ENCODE measurements at regions not wholly inside any gene's neighbourhood (a gene's known extent, or its start where the extent isn't known, plus 50 kb on each side); places are given as distances from the start of the nearest gene placed in this dataset.

- TF ChIP-seq CTCF (IDR thresholded peaks at IDR 0.05; ENCODE audit: insufficient read depth, low read length, severe bottlenecking): no peak
- DNase-seq (ENCODE audit: low read depth): no peak
- FAIRE-seq: no peak
- Histone ChIP-seq H3K27me3 (ENCODE audit: control insufficient read depth, insufficient read depth, low read length) (no peaks in the 10 kb centered on the region), H3K36me3 (ENCODE audit: control insufficient read depth, insufficient read depth, low read length) (no peaks in the 10 kb centered on the region), H3K4me3 (ENCODE audit: low read depth, low read length) (no peak overlapping the region)
These were observed 210.4 kb upstream of the SYT10 start for GRCh38 chr12:33649992-33650391.

- H3K36me3 ChIP-seq (ENCODE audit: control insufficient read depth, insufficient read depth, low read length): no peaks in the 10 kb centered on the region
- no peak for TF ChIP-seq CTCF (IDR thresholded peaks at IDR 0.05; ENCODE audit: insufficient read depth, low read length, severe bottlenecking)
- no peak for DNase-seq (ENCODE audit: low read depth)
- no peak for FAIRE-seq
- H3K27me3 ChIP-seq (ENCODE audit: control insufficient read depth, insufficient read depth, low read length): no peaks in the 10 kb centered on the region
- no peak overlapping the region for H3K4me3 ChIP-seq (ENCODE audit: low read depth, low read length)
These were observed 211.2 kb upstream of the SYT10 start for GRCh38 chr12:33650832-33651231.

GRCh38 chr12:33653362-33653761 lies 213.7 kb upstream of the SYT10 start:
- Histone ChIP-seq H3K4me3 (ENCODE audit: low read depth, low read length) (no peak overlapping the region), H3K27me3 (ENCODE audit: control insufficient read depth, insufficient read depth, low read length) (no peaks in the 10 kb centered on the region), H3K36me3 (ENCODE audit: control insufficient read depth, insufficient read depth, low read length) (no peaks in the 10 kb centered on the region)
- DNase-seq (ENCODE audit: low read depth): no peak
- FAIRE-seq: no peak
- TF ChIP-seq CTCF (IDR thresholded peaks at IDR 0.05; ENCODE audit: insufficient read depth, low read length, severe bottlenecking): no peak

- no peaks in the 10 kb centered on the region for H3K27me3 ChIP-seq (ENCODE audit: control insufficient read depth, insufficient read depth, low read length)
- no peak for FAIRE-seq
These were observed 214.7 kb upstream of the SYT10 start for GRCh38 chr12:33654313-33654712.

GRCh38 chr12:33663000-33663654 lies 223.5 kb upstream of the SYT10 start:
- Histone ChIP-seq H3K36me3 (ENCODE audit: control insufficient read depth, insufficient read depth, low read length) (no peaks in the 10 kb centered on the region), H3K27me3 (ENCODE audit: control insufficient read depth, insufficient read depth, low read length) (no peaks in the 10 kb centered on the region), H3K4me3 (ENCODE audit: low read depth, low read length) (no peak overlapping the region)
- no peak for TF ChIP-seq CTCF (IDR thresholded peaks at IDR 0.05; ENCODE audit: insufficient read depth, low read length, severe bottlenecking)
- FAIRE-seq (no peak), DNase-seq (ENCODE audit: low read depth) (no peak)

More at GRCh38 chr12:33654313-33654712, 214.7 kb upstream of the SYT10 start:
- no peak for DNase-seq (ENCODE audit: low read depth)
- H3K4me3 ChIP-seq (ENCODE audit: low read depth, low read length): no peak overlapping the region
- TF ChIP-seq CTCF (IDR thresholded peaks at IDR 0.05; ENCODE audit: insufficient read depth, low read length, severe bottlenecking): no peak
- H3K36me3 ChIP-seq (ENCODE audit: control insufficient read depth, insufficient read depth, low read length): no peaks in the 10 kb centered on the region

GRCh38 chr12:33669349-33669748 lies 229.7 kb upstream of the SYT10 start:
- DNase-seq (ENCODE audit: low read depth): no peak
- no peak for FAIRE-seq
- Histone ChIP-seq H3K36me3 (ENCODE audit: control insufficient read depth, insufficient read depth, low read length) (no peaks in the 10 kb centered on the region), H3K4me3 (ENCODE audit: low read depth, low read length) (no peak overlapping the region), H3K27me3 (ENCODE audit: control insufficient read depth, insufficient read depth, low read length) (no peaks in the 10 kb centered on the region)
- TF ChIP-seq CTCF (IDR thresholded peaks at IDR 0.05; ENCODE audit: insufficient read depth, low read length, severe bottlenecking): no peak
